Uterus (tissue), 2 donors: ENCODE measurements at regions not wholly inside any gene's neighbourhood (a gene's known extent, or its start where the extent isn't known, plus 50 kb on each side); places are given as distances from the start of the nearest gene placed in this dataset.

ENCODE experiments used
- CTCF ChIP-seq, 4 experiments: fragments of 200-600 bp in 2 of 4; fragments of 450-650 bp in 2 of 4; sonication (generic) in 2 of 4; IDR thresholded peaks; one replicate each; pipeline ENCODE4 v1.5.1; 2016 to 2019; ENCODE audit warnings: antibody characterized with exemption in 4 of 4, mild to moderate bottlenecking in 2 of 4, moderate library complexity in 1 of 4
- POLR2A ChIP-seq, 2 donors: fragments of 450-650 bp; IDR thresholded peaks; one replicate each; pipeline ENCODE4 v1.6.1; 2016; ENCODE audit warnings: antibody characterized with exemption in 2 of 2, mild to moderate bottlenecking in 1 of 2, moderate library complexity in 1 of 2

GRCh38 chr13:111047326-111047725, 67.8 kb upstream of the ARHGEF7 start:
- TF ChIP-seq POLR2A (IDR thresholded peaks at IDR 0.05) (no peak), CTCF (IDR thresholded peaks at IDR 0.05) (no peak)
